Esophagus mucosa (tissue), 1 donor: ENCODE measurements at regions not wholly inside any gene's neighbourhood (a gene's known extent, or its start where the extent isn't known, plus 50 kb on each side); places are given as distances from the start of the nearest gene placed in this dataset.
A peak's percentile ranks its signal among the peaks of the same experiment; 100 is the strongest.
"Not testable (repeated sequence)": the region's sequence is repeated elsewhere in the genome, so short reads cannot be mapped to it uniquely, and the experiment has no call there.

Source experiments
- ATAC-seq: fragments of 200-7000 bp; cut with Tn5 transposase; one replicate; pipeline ENCODE4 v1.9.1; 2020
- donor health status: DM: yes; HTN: yes; CAD: no.

GRCh38 chr1:148432318-148432717, 50.8 kb downstream of the PPIAL4G start:
- ATAC-seq = not testable (repeated sequence)

GRCh38 chr1:148429856-148430255, 53.2 kb downstream of the PPIAL4G start:
- ATAC-seq = not testable (repeated sequence)

- peak; percentile 70 for ATAC-seq
Measured at GRCh38 chr1:148426940-148427611, 56.0 kb downstream of the PPIAL4G start.

- not testable (repeated sequence) for ATAC-seq
Measured at GRCh38 chr1:148426385-148426784, 56.7 kb downstream of the PPIAL4G start.

- peak; percentile 91 for ATAC-seq
Measured at GRCh38 chr1:148424143-148425003, 58.7 kb downstream of the PPIAL4G start.

- ATAC-seq = not testable (repeated sequence)
Measured at GRCh38 chr1:148422921-148423320, 60.2 kb downstream of the PPIAL4G start.

GRCh38 chr1:148417241-148417640, 65.9 kb downstream of the PPIAL4G start:
- ATAC-seq = not testable (repeated sequence)

GRCh38 chr1:148413385-148413784, 69.7 kb downstream of the PPIAL4G start:
- ATAC-seq = not testable (repeated sequence)

- ATAC-seq = not testable (repeated sequence)
Measured at GRCh38 chr1:148404786-148405568, 78.1 kb downstream of the PPIAL4G start.

GRCh38 chr1:148403925-148404324, 79.2 kb downstream of the PPIAL4G start:
- ATAC-seq = not testable (repeated sequence)

GRCh38 chr1:148403085-148403456, 80.0 kb downstream of the PPIAL4G start:
- not testable (repeated sequence) for ATAC-seq

- peak; percentile 88 for ATAC-seq
Measured at GRCh38 chr1:148402152-148403084, 80.7 kb downstream of the PPIAL4G start.

GRCh38 chr1:148397516-148397915, 85.6 kb downstream of the PPIAL4G start:
- ATAC-seq = peak; percentile 27

- not testable (repeated sequence) for ATAC-seq
Measured at GRCh38 chr1:148392505-148392904, 90.6 kb downstream of the PPIAL4G start.

- ATAC-seq = not testable (repeated sequence)
Measured at GRCh38 chr1:148391323-148391722, 91.8 kb downstream of the PPIAL4G start.

GRCh38 chr1:148389027-148389339, 94.1 kb downstream of the PPIAL4G start:
- ATAC-seq = no peak

GRCh38 chr1:148388260-148389026, 94.7 kb downstream of the PPIAL4G start:
- ATAC-seq = peak; percentile 88

- not testable (repeated sequence) for ATAC-seq
Measured at GRCh38 chr1:148387949-148388259, 95.2 kb downstream of the PPIAL4G start.

GRCh38 chr1:148387122-148387948, 95.8 kb downstream of the PPIAL4G start:
- ATAC-seq = not testable (repeated sequence)

GRCh38 chr1:148386617-148387016, 96.5 kb downstream of the PPIAL4G start:
- no peak for ATAC-seq
